ENCODE measurements at regions not wholly inside any gene's neighbourhood (a gene's known extent, or its start where the extent isn't known, plus 50 kb on each side); places are given as distances from the start of the nearest gene placed in this dataset.

GRCh38 chr13:79621449-79621848, 140.5 kb downstream of the NDFIP2 start:
- TF ChIP-seq CTCF (conservative IDR thresholded peaks at IDR 0.05): no peak
- TF ChIP-seq ZFX (IDR thresholded peaks at IDR 0.05): no peak
